PC-3 (cell line): ENCODE measurements at regions not wholly inside any gene's neighbourhood (a gene's known extent, or its start where the extent isn't known, plus 50 kb on each side); places are given as distances from the start of the nearest gene placed in this dataset.

Source experiments
- ATAC-seq: fragments of 200-7000 bp; cut with Tn5 transposase; 2 replicates; pipeline ENCODE4 v1.9.1; 2020; ENCODE audit warnings: mild to moderate bottlenecking, moderate library complexity
- BruUV-seq: library from RNA; stranded (reverse); fragments of 400-500 nt; replicated peaks from 2 replicates; lab custom pipeline; 2021; lab: Mats Ljungman, UMichigan
- CTCF ChIA-PET: fragments of 300-600 bp; sonication (Branson Sonifier 250); formaldehyde crosslinking; loops from one replicate; lab custom pipeline; 2022; ENCODE audit warnings: antibody characterized with exemption; lab: Charles Lee
- POLR2A ChIA-PET: fragments of 300-600 bp; sonication (Branson Sonifier 250); formaldehyde crosslinking; loops from one replicate; lab custom pipeline; 2022; ENCODE audit warnings: antibody characterized with exemption; ENCODE audit not compliant: unreplicated experiment; lab: Charles Lee
- DNase-seq: peaks from one replicate; pipeline ENCODE4 v3.0.0-alpha.2; 2015
- H2AFZ ChIP-seq: fragments of 300-600 bp; sonication (generic); 2 replicates; pipeline ENCODE4 v1.6.0; 2016; ENCODE audit warnings: antibody characterized with exemption, low read length
- H3F3A ChIP-seq: fragments of 300-600 bp; sonication (generic); one replicate; pipeline ENCODE4 v1.6.0; 2017; ENCODE audit warnings: antibody characterized with exemption, low read length, control low read depth, mild to moderate bottlenecking; ENCODE audit not compliant: unreplicated experiment
- H3K27ac ChIP-seq: fragments of 300-600 bp; sonication (generic); 2 replicates; pipeline ENCODE4 v1.5.1; 2016; ENCODE audit warnings: mild to moderate bottlenecking, low read length
- H3K27me3 ChIP-seq: fragments of 300-600 bp; sonication (generic); 2 replicates; pipeline ENCODE4 v1.6.1; 2016; ENCODE audit warnings: low read length, mixed read lengths
- H3K36me3 ChIP-seq: fragments of 300-600 bp; sonication (generic); 2 replicates; pipeline ENCODE4 v1.6.1; 2016; ENCODE audit warnings: low read depth, mixed run types, low read length, mixed read lengths
- H3K4me1 ChIP-seq: fragments of 300-600 bp; sonication (generic); 2 replicates; pipeline ENCODE4 v1.5.1; 2016; ENCODE audit warnings: low read length; ENCODE audit not compliant: insufficient read depth
- H3K4me2 ChIP-seq: fragments of 300-600 bp; sonication (generic); 2 replicates; pipeline ENCODE4 v1.6.0; 2016; ENCODE audit warnings: low read length
- H3K4me3 ChIP-seq: fragments of 300-600 bp; sonication (generic); 2 replicates; pipeline ENCODE4 v1.5.1; 2016; ENCODE audit warnings: mild to moderate bottlenecking, low read length, mixed read lengths
- H3K79me2 ChIP-seq: fragments of 300-600 bp; sonication (generic); 2 replicates; pipeline ENCODE4 v1.6.1; 2017; ENCODE audit warnings: low read length, mixed read lengths
- H3K9ac ChIP-seq: fragments of 300-600 bp; sonication (generic); 2 replicates; pipeline ENCODE4 v1.6.0; 2016; ENCODE audit warnings: mild to moderate bottlenecking, low read length
- H3K9me2 ChIP-seq: fragments of 300-600 bp; sonication (generic); replicated peaks from 2 replicates; pipeline ENCODE4 v1.6.1; 2016; ENCODE audit warnings: mixed run types, low read length, mixed read lengths
- H3K9me3 ChIP-seq: fragments of 300-600 bp; sonication (generic); 2 replicates; pipeline ENCODE4 v1.6.1; 2016; ENCODE audit warnings: low read length, mixed read lengths
- H4K20me1 ChIP-seq: fragments of 300-600 bp; sonication (generic); 2 replicates; pipeline ENCODE4 v1.6.1; 2016; ENCODE audit warnings: low read length, mixed read lengths
- EZH2 ChIP-seq: fragments of 300-600 bp; sonication (generic); IDR thresholded peaks from one replicate; pipeline ENCODE4 v1.6.1; 2017; ENCODE audit warnings: antibody characterized with exemption, mild to moderate bottlenecking, low read length; ENCODE audit not compliant: unreplicated experiment
- EZH2phosphoT487 ChIP-seq: fragments of 300-600 bp; sonication (generic); IDR thresholded peaks from 2 replicates; pipeline ENCODE4 v1.6.1; 2018; ENCODE audit warnings: mild to moderate bottlenecking, antibody characterized with exemption, low read length, borderline replicate concordance
- intact Hi-C: fragments of 100-400 bp; cut with micrococcal nuclease; formaldehyde crosslinking; loops from 2 replicates; pipeline ENCODE4 v1.9.0; 2023
- TF ChIP-seq, protein P1 (sequence below): fragments of 300-600 bp; sonication (generic); conservative IDR thresholded peaks from 2 replicates; pipeline ENCODE4 v1.5.1; 2017; ENCODE audit warnings: antibody characterized with exemption, low read depth, mild to moderate bottlenecking, low read length

- peak overlapping the region; percentile 65 for H2AFZ ChIP-seq
- H3K27ac ChIP-seq = no peak overlapping the region
- CTCF ChIA-PET = no interaction called here
- no peaks in the 10 kb centered on the region for H3K9me2 ChIP-seq
- H4K20me1 ChIP-seq = no peaks in the 10 kb centered on the region
- no peak overlapping the region for H3K4me2 ChIP-seq
- POLR2A ChIA-PET = no interaction called here
- H3K27me3 ChIP-seq = no peaks in the 10 kb centered on the region
- no TSS peak for BruUV-seq
- peaks cover 9% of the 10 kb centered on the region; the same call in 1 of the 2 replicates for H3K4me1 ChIP-seq
- H3K36me3 ChIP-seq = no peaks in the 10 kb centered on the region
- H3K9ac ChIP-seq = no peak overlapping the region
- H3K4me3 ChIP-seq = no peak overlapping the region
- H3K9me3 ChIP-seq = no peaks in the 10 kb centered on the region
- H3K79me2 ChIP-seq = no peaks in the 10 kb centered on the region
- intact Hi-C loops = no loop called here
- ATAC-seq (peak; percentile 75), DNase-seq (peak; percentile 56)
- TF ChIP-seq, protein P1, sequence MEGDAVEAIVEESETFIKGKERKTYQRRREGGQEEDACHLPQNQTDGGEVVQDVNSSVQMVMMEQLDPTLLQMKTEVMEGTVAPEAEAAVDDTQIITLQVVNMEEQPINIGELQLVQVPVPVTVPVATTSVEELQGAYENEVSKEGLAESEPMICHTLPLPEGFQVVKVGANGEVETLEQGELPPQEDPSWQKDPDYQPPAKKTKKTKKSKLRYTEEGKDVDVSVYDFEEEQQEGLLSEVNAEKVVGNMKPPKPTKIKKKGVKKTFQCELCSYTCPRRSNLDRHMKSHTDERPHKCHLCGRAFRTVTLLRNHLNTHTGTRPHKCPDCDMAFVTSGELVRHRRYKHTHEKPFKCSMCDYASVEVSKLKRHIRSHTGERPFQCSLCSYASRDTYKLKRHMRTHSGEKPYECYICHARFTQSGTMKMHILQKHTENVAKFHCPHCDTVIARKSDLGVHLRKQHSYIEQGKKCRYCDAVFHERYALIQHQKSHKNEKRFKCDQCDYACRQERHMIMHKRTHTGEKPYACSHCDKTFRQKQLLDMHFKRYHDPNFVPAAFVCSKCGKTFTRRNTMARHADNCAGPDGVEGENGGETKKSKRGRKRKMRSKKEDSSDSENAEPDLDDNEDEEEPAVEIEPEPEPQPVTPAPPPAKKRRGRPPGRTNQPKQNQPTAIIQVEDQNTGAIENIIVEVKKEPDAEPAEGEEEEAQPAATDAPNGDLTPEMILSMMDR = no peak
- TF ChIP-seq EZH2phosphoT487 (no peak), EZH2 (no peak)
- H3F3A ChIP-seq = no peaks in the 10 kb centered on the region
Observed at GRCh38 chr2:107072150-107072940, 186.4 kb upstream of the ST6GAL2 start.

DNA sequence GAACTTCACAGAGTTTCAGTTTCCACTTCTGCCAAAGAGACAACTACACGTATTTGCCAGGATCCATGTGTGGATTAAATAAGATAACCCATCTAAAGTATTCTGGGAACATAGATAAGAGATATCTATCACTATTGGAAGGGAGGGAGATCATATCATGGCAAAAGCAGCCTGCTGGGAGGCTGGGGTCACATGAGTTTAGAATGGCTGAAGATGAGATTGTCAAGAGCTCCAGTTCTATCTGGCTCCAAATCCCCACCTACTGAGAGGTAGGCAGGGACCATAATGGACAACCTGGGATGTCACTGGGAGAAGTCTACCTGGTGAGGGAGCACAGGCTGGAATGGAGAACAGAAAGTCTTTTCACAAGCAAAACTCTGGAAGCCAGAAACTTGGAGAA is 192.6 kb upstream of the ST6GAL2 start:
- no peaks in the 10 kb centered on the region for H3K79me2 ChIP-seq
- POLR2A ChIA-PET = no interaction called here
- H3K4me3 ChIP-seq = no peak overlapping the region
- no peak overlapping the region for H2AFZ ChIP-seq
- no peak for DNase-seq
- H3K4me1 ChIP-seq = no peaks in the 10 kb centered on the region
- H3K4me2 ChIP-seq = no peak overlapping the region
- no peaks in the 10 kb centered on the region for H4K20me1 ChIP-seq
- no peaks in the 10 kb centered on the region; the same call in 1 of the 2 replicates for H3K27me3 ChIP-seq
- H3K9me2 ChIP-seq = no peaks in the 10 kb centered on the region
- intact Hi-C loops = no loop called here
- TF ChIP-seq EZH2phosphoT487 = no peak
- TF ChIP-seq, protein P1 = no peak
- no peak for TF ChIP-seq EZH2
- H3K36me3 ChIP-seq = no peaks in the 10 kb centered on the region
- CTCF ChIA-PET = no interaction called here
- H3F3A ChIP-seq = no peaks in the 10 kb centered on the region
- no peaks in the 10 kb centered on the region for H3K9me3 ChIP-seq
- BruUV-seq = no TSS peak
- no peak overlapping the region for H3K27ac ChIP-seq
- H3K9ac ChIP-seq = no peak overlapping the region
- ATAC-seq = no peak

GRCh38 chr2:107086497-107086896 is 200.5 kb upstream of the ST6GAL2 start:
- BruUV-seq = no TSS peak
- intact Hi-C loops = no loop called here
- TF ChIP-seq EZH2 (no peak), EZH2phosphoT487 (no peak)
- TF ChIP-seq, protein P1 = no peak
- Histone ChIP-seq H3K4me2 (no peak overlapping the region), H3F3A (no peaks in the 10 kb centered on the region), H2AFZ (no peak overlapping the region), H3K9ac (no peak overlapping the region), H3K4me1 (peaks cover 8% of the 10 kb centered on the region), H3K27me3 (0 out of 2 replicates have a peak, but pooled peaks cover 6% of the 10 kb centered on the region), H4K20me1 (no peaks in the 10 kb centered on the region), H3K4me3 (no peak overlapping the region), H3K36me3 (no peaks in the 10 kb centered on the region), H3K9me3 (no peaks in the 10 kb centered on the region), H3K79me2 (no peaks in the 10 kb centered on the region), H3K9me2 (no peaks in the 10 kb centered on the region), H3K27ac (no peak overlapping the region)
- ATAC-seq (no peak), DNase-seq (no peak)
- ChIA-PET CTCF (no interaction called here), POLR2A (no interaction called here)
